HG03135 (cell line): ENCODE measurements at regions not wholly inside any gene's neighbourhood (a gene's known extent, or its start where the extent isn't known, plus 50 kb on each side); places are given as distances from the start of the nearest gene placed in this dataset.
"Not testable (repeated sequence)": the region's sequence is repeated elsewhere in the genome, so short reads cannot be mapped to it uniquely, and the experiment has no call there.

Source experiments
- ATAC-seq: cut with Tn5 transposase; IDR thresholded peaks from one replicate; pipeline ENCODE4 v1.9.1; 2021; ENCODE audit warnings: mild to moderate bottlenecking, moderate library complexity; ENCODE audit not compliant: unreplicated experiment

- no peak for ATAC-seq
These were observed 1617.8 kb upstream of the FLRT2 start for GRCh38 chr14:83912032-83912642.

GRCh38 chr14:83913476-83913875 lies 1616.5 kb upstream of the FLRT2 start:
- no peak for ATAC-seq

- no peak for ATAC-seq
These were observed 1611.4 kb upstream of the FLRT2 start for GRCh38 chr14:83918546-83918945.

GRCh38 chr14:83919675-83920074 lies 1610.3 kb upstream of the FLRT2 start:
- ATAC-seq = not testable (repeated sequence)

GRCh38 chr14:83923842-83924241 lies 1606.1 kb upstream of the FLRT2 start:
- ATAC-seq = no peak

GRCh38 chr14:83924259-83924658 lies 1605.7 kb upstream of the FLRT2 start:
- no peak for ATAC-seq

GRCh38 chr14:83940253-83940652 lies 1589.7 kb upstream of the FLRT2 start:
- no peak for ATAC-seq

- no peak for ATAC-seq
These were observed 1571.6 kb upstream of the FLRT2 start for GRCh38 chr14:83958359-83958758.

GRCh38 chr14:83960832-83961512 lies 1569.0 kb upstream of the FLRT2 start:
- ATAC-seq = no peak

GRCh38 chr14:83969998-83970397 lies 1559.9 kb upstream of the FLRT2 start:
- ATAC-seq = no peak

GRCh38 chr14:83972631-83973030 lies 1557.3 kb upstream of the FLRT2 start:
- no peak for ATAC-seq

GRCh38 chr14:83974647-83975163 lies 1555.2 kb upstream of the FLRT2 start:
- ATAC-seq = no peak

GRCh38 chr14:83975435-83975834 lies 1554.5 kb upstream of the FLRT2 start:
- ATAC-seq = no peak

GRCh38 chr14:83975841-83976770 lies 1553.8 kb upstream of the FLRT2 start:
- no peak for ATAC-seq

GRCh38 chr14:83977583-83977982 lies 1552.4 kb upstream of the FLRT2 start:
- no peak for ATAC-seq

- not testable (repeated sequence) for ATAC-seq
These were observed 1548.2 kb upstream of the FLRT2 start for GRCh38 chr14:83981676-83982258.

- ATAC-seq = no peak
These were observed 1541.7 kb upstream of the FLRT2 start for GRCh38 chr14:83988275-83988674.

GRCh38 chr14:83991666-83992065 lies 1538.3 kb upstream of the FLRT2 start:
- ATAC-seq = no peak

- no peak for ATAC-seq
These were observed 1537.1 kb upstream of the FLRT2 start for GRCh38 chr14:83992857-83993256.

GRCh38 chr14:83993545-83993944 lies 1536.4 kb upstream of the FLRT2 start:
- no peak for ATAC-seq

- ATAC-seq = no peak
These were observed 1535.9 kb upstream of the FLRT2 start for GRCh38 chr14:83994020-83994419.
